A673 (cell line): ENCODE measurements at regions not wholly inside any gene's neighbourhood (a gene's known extent, or its start where the extent isn't known, plus 50 kb on each side); places are given as distances from the start of the nearest gene placed in this dataset.

Experiments
- BruUV-seq: library from RNA; stranded (reverse); fragments of 400-500 nt; replicated peaks from 2 replicates; lab custom pipeline; 2021; lab: Mats Ljungman, UMichigan
- CTCF ChIA-PET: fragments of 300-600 bp; sonication (Branson Sonifier 250); formaldehyde crosslinking; loops from one replicate; lab custom pipeline; 2022; ENCODE audit warnings: antibody characterized with exemption; lab: Charles Lee
- POLR2A ChIA-PET: fragments of 300-600 bp; sonication (Branson Sonifier 250); formaldehyde crosslinking; loops from one replicate; lab custom pipeline; 2022; ENCODE audit warnings: antibody characterized with exemption; ENCODE audit not compliant: low non-redundant PET; lab: Charles Lee
- DNase-seq: peaks from one replicate; pipeline ENCODE4 v3.0.0-alpha.2; 2015; ENCODE audit warnings: low spot score
- H3K27ac ChIP-seq: fragments of 200-600 bp; sonication (generic); 2 replicates; pipeline ENCODE4 v1.5.1; 2016; ENCODE audit warnings: mixed run types, low read depth, mild to moderate bottlenecking, mixed read lengths, antibody characterized with exemption, low read length; ENCODE audit not compliant: poor library complexity, severe bottlenecking
- H3K27me3 ChIP-seq: fragments of 200-600 bp; sonication (generic); replicated peaks from 2 replicates; pipeline ENCODE4 v1.6.1; 2017; ENCODE audit warnings: mixed run types, low read depth, mild to moderate bottlenecking, mixed read lengths, antibody characterized with exemption, low read length; ENCODE audit not compliant: insufficient read depth, poor library complexity
- H3K36me3 ChIP-seq: fragments of 200-600 bp; sonication (generic); 2 replicates; pipeline ENCODE4 v1.6.1; 2016; ENCODE audit warnings: mixed run types, mild to moderate bottlenecking, mixed read lengths, antibody characterized with exemption, low read length; ENCODE audit not compliant: insufficient read depth, poor library complexity, severe bottlenecking
- H3K4me1 ChIP-seq: fragments of 200-600 bp; sonication (generic); 2 replicates; pipeline ENCODE4 v1.6.1; 2017; ENCODE audit warnings: mixed run types, mild to moderate bottlenecking, mixed read lengths, antibody characterized with exemption, low read length; ENCODE audit not compliant: insufficient read depth, poor library complexity, severe bottlenecking
- H3K4me3 ChIP-seq: fragments of 200-600 bp; sonication (generic); 2 replicates; pipeline ENCODE4 v1.5.1; 2016; ENCODE audit warnings: low read depth, mixed run types, mild to moderate bottlenecking, mixed read lengths, low read length; ENCODE audit not compliant: poor library complexity, severe bottlenecking
- H3K9me3 ChIP-seq: fragments of 200-600 bp; sonication (generic); 2 replicates; pipeline ENCODE4 v1.6.1; 2016; ENCODE audit warnings: mixed run types, low read depth, mild to moderate bottlenecking, mixed read lengths, antibody characterized with exemption, low read length; ENCODE audit not compliant: poor library complexity, severe bottlenecking
- EZH2 ChIP-seq: fragments of 200-600 bp; sonication (generic); IDR thresholded peaks from 2 replicates; pipeline ENCODE4 v1.6.1; 2017; ENCODE audit warnings: borderline replicate concordance, low read depth, mild to moderate bottlenecking, mixed read lengths, antibody characterized with exemption, low read length; ENCODE audit not compliant: poor library complexity, severe bottlenecking
- intact Hi-C: fragments of 100-400 bp; cut with micrococcal nuclease; formaldehyde crosslinking; loops from one replicate; pipeline ENCODE4 v1.10.0; 2022; ENCODE audit not compliant: unreplicated experiment
- TF ChIP-seq, protein P1 (sequence below): fragments of 300-800, 200-600 bp; sonication (generic); conservative IDR thresholded peaks from 2 replicates; pipeline ENCODE4 v1.5.1; 2017; ENCODE audit warnings: low read depth, mild to moderate bottlenecking, antibody characterized with exemption, low read length, moderate library complexity, mixed read lengths

GRCh38 chr1:38551318-38552307 is 308.0 kb downstream of the RRAGC start:
- intact Hi-C loops: no loop called here
- H3K27ac ChIP-seq: no peak overlapping the region
- no peak for DNase-seq
- no TSS peak for BruUV-seq
- H3K4me1 ChIP-seq: no peaks in the 10 kb centered on the region
- CTCF ChIA-PET: no interaction called here
- H3K9me3 ChIP-seq: no peaks in the 10 kb centered on the region
- no peaks in the 10 kb centered on the region for H3K36me3 ChIP-seq
- POLR2A ChIA-PET: no interaction called here
- no peak overlapping the region for H3K4me3 ChIP-seq
- H3K27me3 ChIP-seq: no peaks in the 10 kb centered on the region
- no peak for TF ChIP-seq EZH2
- TF ChIP-seq, protein P1, sequence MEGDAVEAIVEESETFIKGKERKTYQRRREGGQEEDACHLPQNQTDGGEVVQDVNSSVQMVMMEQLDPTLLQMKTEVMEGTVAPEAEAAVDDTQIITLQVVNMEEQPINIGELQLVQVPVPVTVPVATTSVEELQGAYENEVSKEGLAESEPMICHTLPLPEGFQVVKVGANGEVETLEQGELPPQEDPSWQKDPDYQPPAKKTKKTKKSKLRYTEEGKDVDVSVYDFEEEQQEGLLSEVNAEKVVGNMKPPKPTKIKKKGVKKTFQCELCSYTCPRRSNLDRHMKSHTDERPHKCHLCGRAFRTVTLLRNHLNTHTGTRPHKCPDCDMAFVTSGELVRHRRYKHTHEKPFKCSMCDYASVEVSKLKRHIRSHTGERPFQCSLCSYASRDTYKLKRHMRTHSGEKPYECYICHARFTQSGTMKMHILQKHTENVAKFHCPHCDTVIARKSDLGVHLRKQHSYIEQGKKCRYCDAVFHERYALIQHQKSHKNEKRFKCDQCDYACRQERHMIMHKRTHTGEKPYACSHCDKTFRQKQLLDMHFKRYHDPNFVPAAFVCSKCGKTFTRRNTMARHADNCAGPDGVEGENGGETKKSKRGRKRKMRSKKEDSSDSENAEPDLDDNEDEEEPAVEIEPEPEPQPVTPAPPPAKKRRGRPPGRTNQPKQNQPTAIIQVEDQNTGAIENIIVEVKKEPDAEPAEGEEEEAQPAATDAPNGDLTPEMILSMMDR: no peak

- H3K4me3 ChIP-seq: no peak overlapping the region
- H3K27me3 ChIP-seq: no peaks in the 10 kb centered on the region
- BruUV-seq: no TSS peak
- TF ChIP-seq, protein P1: no peak
- no peak for TF ChIP-seq EZH2
- no peaks in the 10 kb centered on the region for H3K36me3 ChIP-seq
- intact Hi-C loops: no loop called here
- H3K9me3 ChIP-seq: no peaks in the 10 kb centered on the region
- ChIA-PET CTCF (no interaction called here), POLR2A (no interaction called here)
- no peak overlapping the region for H3K27ac ChIP-seq
- H3K4me1 ChIP-seq: no peaks in the 10 kb centered on the region
- DNase-seq: no peak
Observed at GRCh38 chr1:38549191-38549590, 310.4 kb downstream of the RRAGC start.

- ChIA-PET POLR2A (no interaction called here), CTCF (no interaction called here)
- H3K9me3 ChIP-seq: no peaks in the 10 kb centered on the region
- H3K4me3 ChIP-seq: no peak overlapping the region
- intact Hi-C loops: no loop called here
- no peaks in the 10 kb centered on the region for H3K27me3 ChIP-seq
- no TSS peak for BruUV-seq
- no peaks in the 10 kb centered on the region for H3K36me3 ChIP-seq
- DNase-seq: no peak
- H3K27ac ChIP-seq: no peak overlapping the region
- no peak for TF ChIP-seq EZH2
- TF ChIP-seq, protein P1: no peak
- no peaks in the 10 kb centered on the region for H3K4me1 ChIP-seq
Observed at GRCh38 chr1:38547321-38547720, 312.3 kb downstream of the RRAGC start.
